T-cell (primary cell): ENCODE measurements at regions not wholly inside any gene's neighbourhood (a gene's known extent, or its start where the extent isn't known, plus 50 kb on each side); places are given as distances from the start of the nearest gene placed in this dataset.

Experiments used
- ATAC-seq, 4 experiments: fragments of 200-7000 bp in 3 of 4; fragments of 150-1000 bp in 1 of 4; cut with Tn5 transposase; replicated peaks in 1 of 4; 1 replicate in 3 of 4; 2 replicates in 1 of 4; pipeline ENCODE4 v1.10.0; 2021; ENCODE audit warnings: moderate library complexity in 3 of 4, mild to moderate bottlenecking in 2 of 4, moderate number of reproducible peaks in 1 of 4
- CTCF ChIA-PET, 2 donors: fragments of 300-600 bp; sonication (Branson Sonifier 250); formaldehyde crosslinking; loops; one replicate each; lab custom pipeline; 2022; ENCODE audit warnings: antibody characterized with exemption in 2 of 2; lab: Charles Lee
- POLR2A ChIA-PET, 2 donors: fragments of 300-600 bp; sonication (Branson Sonifier 250); formaldehyde crosslinking; loops; one replicate each; lab custom pipeline; 2022; ENCODE audit warnings: antibody characterized with exemption in 2 of 2; lab: Charles Lee
- DNase-seq, 35 experiments: peaks; one replicate each; pipeline versions ENCODE4 v3.0.0 to v3.0.0-alpha.2; 2013 to 2023
- H3K27ac ChIP-seq: one replicate; pipeline ENCODE4 v1.5.1; 2013; ENCODE audit warnings: low read length
- H3K27me3 ChIP-seq, 2 experiments: replicated peaks in 1 of 2; 1 replicate in 1 of 2; 2 replicates in 1 of 2; pipeline versions ENCODE4 v1.6.1 to v1.7.0; 2013; ENCODE audit warnings: low read length in 1 of 2, mixed read lengths in 1 of 2; ENCODE audit not compliant: control insufficient read depth in 2 of 2, insufficient read depth in 2 of 2; ENCODE audit errors: extremely low read depth in 1 of 2
- H3K36me3 ChIP-seq, 2 donors: 1 replicate in 1 of 2; 2 replicates in 1 of 2; pipeline versions ENCODE4 v1.6.1 to v1.7.0; 2013; ENCODE audit warnings: low read length in 1 of 2; ENCODE audit not compliant: control insufficient read depth in 2 of 2, insufficient read depth in 1 of 2; ENCODE audit errors: extremely low read depth in 1 of 2
- H3K4me1 ChIP-seq, 2 experiments: 1 replicate in 1 of 2; 2 replicates in 1 of 2; pipeline versions ENCODE4 v1.6.1 to v1.7.0; 2013; ENCODE audit warnings: low read length in 2 of 2, mixed read lengths in 1 of 2; ENCODE audit not compliant: insufficient read depth in 2 of 2, control insufficient read depth in 1 of 2; ENCODE audit errors: extremely low read depth in 1 of 2
- H3K4me3 ChIP-seq, 2 donors: 1 replicate in 1 of 2; 2 replicates in 1 of 2; pipeline versions ENCODE4 v1.5.1 to v1.7.0; 2013; ENCODE audit warnings: mild to moderate bottlenecking in 2 of 2, low read length in 1 of 2, moderate library complexity in 1 of 2; ENCODE audit not compliant: control insufficient read depth in 1 of 2; ENCODE audit errors: extremely low read depth in 1 of 2
- H3K9me3 ChIP-seq: 2 replicates; pipeline ENCODE4 v1.7.0; 2013
- H3K27ac Mint-ChIP-seq, 2 donors: one replicate each; pipeline ENCODE4 v1.8.0; 2020 to 2021; ENCODE audit warnings: mild to moderate bottlenecking in 2 of 2, mixed read lengths in 2 of 2
- H3K27me3 Mint-ChIP-seq, 2 donors: one replicate each; pipeline ENCODE4 v1.8.0; 2021 to 2022; ENCODE audit warnings: mixed read lengths in 2 of 2
- H3K36me3 Mint-ChIP-seq: one replicate; pipeline ENCODE4 v1.8.0; 2021; ENCODE audit warnings: mixed read lengths
- H3K4me1 Mint-ChIP-seq, 3 donors: one replicate each; pipeline ENCODE4 v1.8.0; 2020 to 2022; ENCODE audit warnings: mixed read lengths in 3 of 3, mild to moderate bottlenecking in 1 of 3
- H3K4me3 Mint-ChIP-seq, 3 donors: one replicate each; pipeline ENCODE4 v1.8.0; 2020 to 2022; ENCODE audit warnings: mild to moderate bottlenecking in 3 of 3, mixed read lengths in 3 of 3, moderate library complexity in 3 of 3
- H3K9me3 Mint-ChIP-seq, 3 donors: one replicate each; pipeline ENCODE4 v1.8.0; 2020 to 2022; ENCODE audit warnings: mixed read lengths in 3 of 3
- WGBS: methylation state at CpG from one replicate; pipeline ENCODE4 v1.1.5; 2013; ENCODE audit warnings: missing lambda C conversion rate; ENCODE audit not compliant: insufficient coverage; 5-methylcytosine and 5-hydroxymethylcytosine counted together

- no peak for DNase-seq
Observed at GRCh38 chr3:127123533-127123932, 69.4 kb upstream of the PRR23E start.

GRCh38 chr3:127124120-127124519 is 68.8 kb upstream of the PRR23E start:
- H3K9me3 ChIP-seq, result no peaks in the 10 kb centered on the region
- no peak overlapping the region for H3K27ac Mint-ChIP-seq
- no peaks in the 10 kb centered on the region for H3K36me3 ChIP-seq
- DNase-seq, result no peak
- WGBS, result no CpG with 5 or more reads among the region's 4 CpGs
- H3K27me3 ChIP-seq, result peaks cover 0 to 24% of the 10 kb centered on the region in 2 experiments
- no peaks in the 10 kb centered on the region for H3K36me3 Mint-ChIP-seq
- H3K4me3 ChIP-seq, result no peak overlapping the region
- no peaks in the 10 kb centered on the region for H3K9me3 Mint-ChIP-seq
- H3K4me1 Mint-ChIP-seq, result no peaks in the 10 kb centered on the region
- no peaks in the 10 kb centered on the region for H3K4me1 ChIP-seq
- no peak overlapping the region for H3K4me3 Mint-ChIP-seq
- no peak for ATAC-seq
- peaks cover 18 to 24% of the 10 kb centered on the region in 2 donors for H3K27me3 Mint-ChIP-seq
- ChIA-PET CTCF (no interaction called here), POLR2A (no interaction called here)
- H3K27ac ChIP-seq, result no peak overlapping the region

More at GRCh38 chr3:127123533-127123932, 69.4 kb upstream of the PRR23E start:
- Histone ChIP-seq H3K9me3 (no peaks in the 10 kb centered on the region), H3K27ac (no peak overlapping the region), H3K4me3 (no peak overlapping the region), H3K36me3 (no peaks in the 10 kb centered on the region), H3K27me3 (peaks cover 0 to 24% of the 10 kb centered on the region in 2 experiments), H3K4me1 (no peaks in the 10 kb centered on the region)
- WGBS, result 83% methylated on average over 2 of the region's 2 CpGs
- Mint-ChIP-seq H3K4me3 (no peak overlapping the region), H3K27me3 (peaks cover 18 to 24% of the 10 kb centered on the region in 2 donors), H3K36me3 (no peaks in the 10 kb centered on the region), H3K9me3 (no peaks in the 10 kb centered on the region), H3K4me1 (no peaks in the 10 kb centered on the region), H3K27ac (no peak overlapping the region)
- ATAC-seq, result no peak
- ChIA-PET CTCF (no interaction called here), POLR2A (no interaction called here)

GRCh38 chr3:127131424-127132170 is 61.3 kb upstream of the PRR23E start:
- H3K27ac Mint-ChIP-seq, result no peak overlapping the region
- POLR2A ChIA-PET, result no interaction called here

GRCh38 chr3:127132876-127133275 is 60.1 kb upstream of the PRR23E start:
- Histone ChIP-seq H3K27me3 (peaks cover 3 to 48% of the 10 kb centered on the region in 2 experiments), H3K9me3 (no peaks in the 10 kb centered on the region), H3K4me3 (no peak overlapping the region), H3K36me3 (no peaks in the 10 kb centered on the region), H3K27ac (no peak overlapping the region), H3K4me1 (no peaks in the 10 kb centered on the region)
- no peaks in the 10 kb centered on the region for H3K9me3 Mint-ChIP-seq
- DNase-seq, result no peak
- WGBS, result 46% methylated on average over 3 of the region's 5 CpGs
- H3K36me3 Mint-ChIP-seq, result no peaks in the 10 kb centered on the region
- no peak overlapping the region for H3K4me3 Mint-ChIP-seq
- peaks cover 0 to 8% (median 4%) of the 10 kb centered on the region in 3 donors for H3K4me1 Mint-ChIP-seq
- peaks cover 38 to 46% of the 10 kb centered on the region in 2 donors for H3K27me3 Mint-ChIP-seq
- ChIA-PET POLR2A (no interaction called here), CTCF (no interaction called here)
- ATAC-seq, result no peak
- no peak overlapping the region for H3K27ac Mint-ChIP-seq

More at GRCh38 chr3:127131424-127132170, 61.3 kb upstream of the PRR23E start:
- no peaks in the 10 kb centered on the region for H3K9me3 ChIP-seq
- no peak overlapping the region for H3K4me3 ChIP-seq
- Mint-ChIP-seq H3K4me3 (no peak overlapping the region), H3K36me3 (no peaks in the 10 kb centered on the region), H3K4me1 (peaks cover 0 to 6% (median 2%) of the 10 kb centered on the region in 3 donors), H3K27me3 (peaks cover 30 to 36% of the 10 kb centered on the region in 2 donors), H3K9me3 (no peaks in the 10 kb centered on the region)
- H3K4me1 ChIP-seq, result no peaks in the 10 kb centered on the region
- no peaks in the 10 kb centered on the region for H3K36me3 ChIP-seq
- peaks cover 3 to 35% of the 10 kb centered on the region in 2 experiments for H3K27me3 ChIP-seq
- no peak overlapping the region for H3K27ac ChIP-seq
- 83% methylated on average over 5 of the region's 10 CpGs for WGBS
- CTCF ChIA-PET, result no interaction called here
- no peak for ATAC-seq
- no peak for DNase-seq

GRCh38 chr3:127133971-127134370 is 59.0 kb upstream of the PRR23E start:
- H3K36me3 ChIP-seq, result no peaks in the 10 kb centered on the region
- DNase-seq (no peak), ATAC-seq (no peak)
- H3K9me3 ChIP-seq, result no peaks in the 10 kb centered on the region
- H3K9me3 Mint-ChIP-seq, result no peaks in the 10 kb centered on the region
- whole genome bisulfite sequencing, result 81% methylated on average over 5 of the region's 5 CpGs
- ChIA-PET CTCF (no interaction called here), POLR2A (no interaction called here)
- H3K27me3 Mint-ChIP-seq, result peaks cover 42 to 51% of the 10 kb centered on the region in 2 donors
- H3K4me3 Mint-ChIP-seq, result no peak overlapping the region
- peaks cover 0 to 8% (median 4%) of the 10 kb centered on the region in 3 donors for H3K4me1 Mint-ChIP-seq
- no peak overlapping the region for H3K4me3 ChIP-seq
- H3K4me1 ChIP-seq, result no peaks in the 10 kb centered on the region
- H3K27ac Mint-ChIP-seq, result no peak overlapping the region
- no peak overlapping the region for H3K27ac ChIP-seq
- H3K27me3 ChIP-seq, result peaks cover 3 to 57% of the 10 kb centered on the region in 2 experiments
- no peaks in the 10 kb centered on the region for H3K36me3 Mint-ChIP-seq

- Histone ChIP-seq H3K9me3 (no peaks in the 10 kb centered on the region), H3K27ac (no peak overlapping the region), H3K36me3 (no peaks in the 10 kb centered on the region), H3K4me3 (no peak overlapping the region), H3K4me1 (no peaks in the 10 kb centered on the region), H3K27me3 (peaks cover 3 to 57% of the 10 kb centered on the region in 2 experiments)
- WGBS, result 59% methylated on average over 6 of the region's 7 CpGs
- Mint-ChIP-seq H3K9me3 (no peaks in the 10 kb centered on the region), H3K4me3 (peak overlapping the region in 1 of 3 donors; percentile 22), H3K27me3 (peaks cover 42 to 51% of the 10 kb centered on the region in 2 donors), H3K27ac (no peak overlapping the region), H3K4me1 (peaks cover 0 to 8% (median 4%) of the 10 kb centered on the region in 3 donors), H3K36me3 (no peaks in the 10 kb centered on the region)
- ChIA-PET CTCF (no interaction called here), POLR2A (no interaction called here)
- DNase-seq (no peak), ATAC-seq (no peak)
Observed at GRCh38 chr3:127134466-127134865, 58.5 kb upstream of the PRR23E start.
